Activated CD8-positive, alpha-beta memory T cell treated with anti-CD3 and anti-CD28 coated beads for 1 hour (primary cell): ENCODE measurements at regions not wholly inside any gene's neighbourhood (a gene's known extent, or its start where the extent isn't known, plus 50 kb on each side); places are given as distances from the start of the nearest gene placed in this dataset.
"Not testable (repeated sequence)": the region's sequence is repeated elsewhere in the genome, so short reads cannot be mapped to it uniquely, and the experiment has no call there.

Experiments used
- DNase-seq, 2 donors: peaks; one replicate each; pipeline ENCODE4 v3.0.0-alpha.2; 2020; ENCODE audit warnings: low read depth in 1 of 2; ENCODE audit errors: extremely low read depth in 1 of 2

GRCh38 chr1:8230292-8230621 lies 87.7 kb upstream of the SLC45A1 start:
- no peak for DNase-seq

- DNase-seq: no peak
Observed at GRCh38 chr1:8228253-8228652, 89.7 kb upstream of the SLC45A1 start.

GRCh38 chr1:8227674-8228073 lies 90.2 kb upstream of the SLC45A1 start:
- DNase-seq: not testable (repeated sequence)

- DNase-seq: no peak
Observed at GRCh38 chr1:8226747-8227146, 91.2 kb upstream of the SLC45A1 start.

GRCh38 chr1:8226024-8226423 lies 91.9 kb upstream of the SLC45A1 start:
- DNase-seq: not testable (repeated sequence)

- no peak for DNase-seq
Observed at GRCh38 chr1:8223526-8223925, 94.4 kb upstream of the SLC45A1 start.

GRCh38 chr1:8222789-8223188 lies 95.1 kb upstream of the SLC45A1 start:
- no peak for DNase-seq

- no peak for DNase-seq
Observed at GRCh38 chr1:8219530-8219929, 98.4 kb upstream of the SLC45A1 start.

- no peak for DNase-seq
Observed at GRCh38 chr1:8218351-8219092, 99.4 kb upstream of the SLC45A1 start.

- no peak for DNase-seq
Observed at GRCh38 chr1:8217809-8218208, 100.1 kb upstream of the SLC45A1 start.

- DNase-seq: no peak
Observed at GRCh38 chr1:8217011-8217711, 100.8 kb upstream of the SLC45A1 start.

GRCh38 chr1:8216005-8216404 lies 101.9 kb upstream of the SLC45A1 start:
- no peak for DNase-seq

GRCh38 chr1:8214501-8215173 lies 103.3 kb upstream of the SLC45A1 start:
- no peak for DNase-seq

GRCh38 chr1:8213676-8214075 lies 104.2 kb upstream of the SLC45A1 start:
- DNase-seq: no peak

GRCh38 chr1:8213136-8213535 lies 104.8 kb upstream of the SLC45A1 start:
- no peak for DNase-seq

GRCh38 chr1:8212580-8213031 lies 105.3 kb upstream of the SLC45A1 start:
- DNase-seq: no peak

- DNase-seq: no peak
Observed at GRCh38 chr1:8211883-8212579, 105.9 kb upstream of the SLC45A1 start.

GRCh38 chr1:8211251-8211882 lies 106.5 kb upstream of the SLC45A1 start:
- DNase-seq: no peak

- no peak for DNase-seq
Observed at GRCh38 chr1:8207202-8207601, 110.7 kb upstream of the SLC45A1 start.

- no peak for DNase-seq
Observed at GRCh38 chr1:8206391-8206790, 111.5 kb upstream of the SLC45A1 start.

GRCh38 chr1:8205771-8206170 lies 112.1 kb upstream of the SLC45A1 start:
- DNase-seq: no peak
